ENCODE measurements at regions not wholly inside any gene's neighbourhood (a gene's known extent, or its start where the extent isn't known, plus 50 kb on each side); places are given as distances from the start of the nearest gene placed in this dataset.

DNA sequence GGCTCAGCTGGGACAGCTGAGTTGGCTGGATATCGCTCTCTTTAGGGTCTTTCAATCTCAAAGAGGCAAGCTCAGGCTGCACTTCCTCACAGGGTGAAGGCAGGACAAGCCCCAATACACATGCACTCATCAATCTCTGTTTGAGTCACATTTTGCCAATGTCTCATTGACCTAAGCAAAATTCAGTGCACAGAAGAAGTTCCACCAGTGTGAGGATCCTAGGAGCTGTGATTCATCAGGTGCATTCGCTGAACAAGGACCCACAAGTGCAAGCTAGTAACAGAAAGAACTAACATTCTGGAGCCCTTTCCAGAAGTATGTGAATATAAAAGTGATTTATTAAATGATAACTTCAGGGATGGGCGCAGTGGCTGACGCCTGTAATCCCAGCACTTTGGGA lies 477.2 kb downstream of the GPAM start:
- TF ChIP-seq, protein P1, sequence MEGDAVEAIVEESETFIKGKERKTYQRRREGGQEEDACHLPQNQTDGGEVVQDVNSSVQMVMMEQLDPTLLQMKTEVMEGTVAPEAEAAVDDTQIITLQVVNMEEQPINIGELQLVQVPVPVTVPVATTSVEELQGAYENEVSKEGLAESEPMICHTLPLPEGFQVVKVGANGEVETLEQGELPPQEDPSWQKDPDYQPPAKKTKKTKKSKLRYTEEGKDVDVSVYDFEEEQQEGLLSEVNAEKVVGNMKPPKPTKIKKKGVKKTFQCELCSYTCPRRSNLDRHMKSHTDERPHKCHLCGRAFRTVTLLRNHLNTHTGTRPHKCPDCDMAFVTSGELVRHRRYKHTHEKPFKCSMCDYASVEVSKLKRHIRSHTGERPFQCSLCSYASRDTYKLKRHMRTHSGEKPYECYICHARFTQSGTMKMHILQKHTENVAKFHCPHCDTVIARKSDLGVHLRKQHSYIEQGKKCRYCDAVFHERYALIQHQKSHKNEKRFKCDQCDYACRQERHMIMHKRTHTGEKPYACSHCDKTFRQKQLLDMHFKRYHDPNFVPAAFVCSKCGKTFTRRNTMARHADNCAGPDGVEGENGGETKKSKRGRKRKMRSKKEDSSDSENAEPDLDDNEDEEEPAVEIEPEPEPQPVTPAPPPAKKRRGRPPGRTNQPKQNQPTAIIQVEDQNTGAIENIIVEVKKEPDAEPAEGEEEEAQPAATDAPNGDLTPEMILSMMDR (IDR thresholded peaks at IDR 0.05) = no peak
- no peak for TF ChIP-seq POLR2A (IDR thresholded peaks at IDR 0.05)
